T-helper 2 cell treated with Interferon-gamma antibody and Interleukin-4, amounts not matched to agents 5 μg/mL and 100 μg/mL, for 36 hours (primary cell): ENCODE measurements at regions not wholly inside any gene's neighbourhood (a gene's known extent, or its start where the extent isn't known, plus 50 kb on each side); places are given as distances from the start of the nearest gene placed in this dataset.

Experiments used
- DNase-seq: peaks from one replicate; pipeline ENCODE4 v3.0.0; 2021; ENCODE audit warnings: low spot score
- H3K27ac Mint-ChIP-seq: one replicate; pipeline ENCODE4 v1.8.0; 2021; ENCODE audit warnings: mild to moderate bottlenecking, mixed read lengths
- H3K27me3 Mint-ChIP-seq: one replicate; pipeline ENCODE4 v1.8.0; 2021; ENCODE audit warnings: low read depth, mixed read lengths
- H3K36me3 Mint-ChIP-seq: one replicate; pipeline ENCODE4 v1.8.0; 2021; ENCODE audit warnings: low read depth, mixed read lengths
- H3K4me1 Mint-ChIP-seq: one replicate; pipeline ENCODE4 v1.8.0; 2021; ENCODE audit warnings: low read depth, mixed read lengths
- H3K4me3 Mint-ChIP-seq: one replicate; pipeline ENCODE4 v1.8.0; 2022; ENCODE audit warnings: mild to moderate bottlenecking, moderate library complexity, mixed read lengths
- H3K9me3 Mint-ChIP-seq: one replicate; pipeline ENCODE4 v1.8.0; 2021; ENCODE audit warnings: mixed read lengths

GRCh38 chr13:40328091-40328490 lies 338.4 kb downstream of the FOXO1 start:
- Mint-ChIP-seq H3K4me3 (no peak overlapping the region), H3K27ac (no peak overlapping the region), H3K4me1 (peaks cover 9% of the 10 kb centered on the region), H3K9me3 (peaks cover 11% of the 10 kb centered on the region), H3K36me3 (peaks cover 4% of the 10 kb centered on the region), H3K27me3 (no peaks in the 10 kb centered on the region)
- no peak for DNase-seq

- Mint-ChIP-seq H3K36me3 (no peaks in the 10 kb centered on the region), H3K9me3 (no peaks in the 10 kb centered on the region), H3K4me3 (no peak overlapping the region), H3K27ac (no peak overlapping the region), H3K27me3 (no peaks in the 10 kb centered on the region), H3K4me1 (peaks cover 9% of the 10 kb centered on the region)
- no peak for DNase-seq
These were observed 336.5 kb downstream of the FOXO1 start for GRCh38 chr13:40329781-40330485.

DNA sequence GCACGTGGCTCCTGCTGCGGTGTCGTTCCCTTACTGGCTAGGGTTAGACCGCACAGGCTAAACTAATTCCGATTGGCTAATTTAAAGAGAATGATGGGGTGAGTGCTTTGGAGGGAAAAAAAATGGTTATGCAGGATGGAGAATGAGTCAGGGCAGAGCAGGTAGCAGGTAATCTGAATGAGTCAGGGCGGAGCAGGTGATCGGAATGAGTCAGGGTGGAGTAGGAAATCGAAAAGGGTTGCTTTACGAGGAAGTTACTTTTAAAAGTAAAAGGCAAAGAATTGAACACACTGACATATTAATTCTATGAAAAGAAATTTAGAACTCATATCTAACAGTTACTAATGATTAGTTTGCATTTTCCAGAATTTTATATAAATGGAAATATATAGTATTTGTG lies 335.5 kb downstream of the FOXO1 start:
- no peak overlapping the region for H3K27ac Mint-ChIP-seq
- DNase-seq, result no peak
- H3K4me3 Mint-ChIP-seq, result no peak overlapping the region
- no peaks in the 10 kb centered on the region for H3K9me3 Mint-ChIP-seq
- no peaks in the 10 kb centered on the region for H3K27me3 Mint-ChIP-seq
- H3K4me1 Mint-ChIP-seq, result peaks cover 4% of the 10 kb centered on the region
- H3K36me3 Mint-ChIP-seq, result no peaks in the 10 kb centered on the region

DNA sequence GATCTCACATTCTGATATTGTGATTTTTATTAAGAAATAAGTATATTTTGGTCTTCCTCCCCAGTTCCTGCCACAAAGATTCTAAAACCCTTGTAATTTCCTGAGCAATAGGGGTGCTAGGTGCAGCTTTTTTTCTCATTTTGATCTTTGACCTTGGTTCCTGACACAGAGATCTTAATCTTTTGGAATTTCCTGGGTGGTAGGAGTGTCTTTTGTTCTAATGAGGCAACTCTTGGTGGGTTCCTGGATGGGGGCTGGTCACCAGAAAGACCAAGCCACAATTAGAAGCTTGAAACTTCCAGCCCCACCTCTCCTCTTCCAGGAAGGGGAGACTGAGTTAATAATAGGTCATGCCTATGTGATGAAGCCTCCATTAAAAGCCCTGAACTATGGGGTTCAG lies 334.6 kb downstream of the FOXO1 start:
- DNase-seq, result no peak
- no peaks in the 10 kb centered on the region for H3K36me3 Mint-ChIP-seq
- H3K9me3 Mint-ChIP-seq, result no peaks in the 10 kb centered on the region
- H3K4me3 Mint-ChIP-seq, result no peak overlapping the region
- no peak overlapping the region for H3K27ac Mint-ChIP-seq
- no peaks in the 10 kb centered on the region for H3K27me3 Mint-ChIP-seq
- peaks cover 4% of the 10 kb centered on the region for H3K4me1 Mint-ChIP-seq

- no peaks in the 10 kb centered on the region for H3K36me3 Mint-ChIP-seq
- no peak overlapping the region for H3K4me3 Mint-ChIP-seq
- peaks cover 4% of the 10 kb centered on the region for H3K4me1 Mint-ChIP-seq
- no peak overlapping the region for H3K27ac Mint-ChIP-seq
- no peaks in the 10 kb centered on the region for H3K9me3 Mint-ChIP-seq
- DNase-seq, result no peak
- no peaks in the 10 kb centered on the region for H3K27me3 Mint-ChIP-seq
These were observed 333.2 kb downstream of the FOXO1 start for GRCh38 chr13:40333226-40333625.

DNA sequence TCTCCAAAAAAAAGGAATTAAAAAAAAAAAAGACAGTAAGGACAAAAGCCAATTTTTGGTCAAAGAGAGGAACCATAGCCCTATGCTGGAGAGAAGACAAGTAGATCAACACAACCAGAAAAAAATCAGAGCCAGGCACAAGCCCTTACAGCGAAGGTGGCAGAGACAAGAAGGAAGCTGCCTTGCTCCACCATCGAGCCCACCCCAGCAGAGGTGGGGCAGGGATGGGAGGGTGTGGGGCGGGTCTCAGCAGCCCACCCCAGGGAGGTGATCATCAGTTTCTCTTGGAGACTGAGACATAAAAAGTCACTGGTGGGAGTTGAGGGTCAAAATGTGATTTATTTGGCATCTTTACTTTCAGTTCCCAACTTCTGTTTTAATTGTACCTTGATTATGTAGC lies 332.4 kb downstream of the FOXO1 start:
- DNase-seq, result no peak
- H3K4me1 Mint-ChIP-seq, result peaks cover 4% of the 10 kb centered on the region
- H3K4me3 Mint-ChIP-seq, result no peak overlapping the region
- H3K9me3 Mint-ChIP-seq, result no peaks in the 10 kb centered on the region
- H3K27ac Mint-ChIP-seq, result no peak overlapping the region
- no peaks in the 10 kb centered on the region for H3K36me3 Mint-ChIP-seq
- no peaks in the 10 kb centered on the region for H3K27me3 Mint-ChIP-seq

GRCh38 chr13:40334616-40335015 lies 331.8 kb downstream of the FOXO1 start:
- H3K27ac Mint-ChIP-seq, result no peak overlapping the region
- no peaks in the 10 kb centered on the region for H3K36me3 Mint-ChIP-seq
- no peaks in the 10 kb centered on the region for H3K27me3 Mint-ChIP-seq
- no peak overlapping the region for H3K4me3 Mint-ChIP-seq
- peaks cover 4% of the 10 kb centered on the region for H3K4me1 Mint-ChIP-seq
- no peaks in the 10 kb centered on the region for H3K9me3 Mint-ChIP-seq
- no peak for DNase-seq

DNA sequence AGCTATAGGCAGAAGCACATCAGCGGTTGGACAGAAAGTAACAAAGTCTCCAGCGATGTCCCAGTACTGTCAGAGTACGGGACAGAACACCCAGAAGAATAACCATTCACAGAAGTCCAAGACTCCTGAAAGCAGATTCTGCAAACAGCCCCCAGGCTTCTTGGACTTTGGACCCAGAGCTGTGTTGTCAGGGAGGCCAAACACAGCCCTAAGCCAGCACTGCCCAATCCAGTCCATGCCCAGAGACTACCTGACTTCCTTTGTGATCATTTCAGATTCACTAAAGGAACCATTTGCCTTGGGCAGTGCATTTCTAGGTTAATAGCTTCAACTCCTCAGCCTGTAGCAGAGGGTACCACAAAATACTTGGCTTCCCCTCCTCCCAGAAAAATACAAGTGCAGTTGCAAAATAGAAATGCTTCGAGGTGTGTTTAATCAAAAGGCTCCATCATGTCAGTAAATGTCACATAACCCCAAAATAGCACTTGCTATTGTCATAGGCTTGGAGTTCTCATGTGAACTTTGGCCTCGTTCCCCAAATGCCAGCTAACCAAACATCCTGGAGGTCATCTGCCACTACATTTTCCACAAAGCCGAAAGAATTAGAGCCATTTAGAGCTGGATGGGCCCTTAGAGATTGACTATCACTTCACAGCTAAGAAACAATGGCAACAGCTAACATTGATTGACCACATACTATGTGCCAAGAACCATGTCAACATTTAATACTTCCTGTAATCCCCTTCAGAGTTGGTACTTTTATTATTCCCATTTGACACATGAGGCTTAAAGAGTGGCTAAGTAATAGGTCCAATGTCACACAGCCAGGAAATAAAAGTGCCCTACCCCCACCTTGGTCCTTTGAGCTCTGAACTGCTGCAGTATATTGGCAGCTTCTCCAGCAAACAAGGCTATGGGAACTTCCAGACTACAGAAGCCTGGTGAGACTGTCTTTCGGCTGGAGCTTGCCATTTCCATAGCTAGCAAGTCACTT lies 329.9 kb downstream of the FOXO1 start:
- H3K4me1 Mint-ChIP-seq, result peaks cover 4% of the 10 kb centered on the region
- no peaks in the 10 kb centered on the region for H3K27me3 Mint-ChIP-seq
- H3K36me3 Mint-ChIP-seq, result no peaks in the 10 kb centered on the region
- no peak overlapping the region for H3K27ac Mint-ChIP-seq
- no peaks in the 10 kb centered on the region for H3K9me3 Mint-ChIP-seq
- H3K4me3 Mint-ChIP-seq, result no peak overlapping the region
- no peak for DNase-seq

GRCh38 chr13:40337651-40338050 lies 328.8 kb downstream of the FOXO1 start:
- H3K9me3 Mint-ChIP-seq, result no peaks in the 10 kb centered on the region
- peaks cover 3% of the 10 kb centered on the region for H3K27me3 Mint-ChIP-seq
- H3K36me3 Mint-ChIP-seq, result no peaks in the 10 kb centered on the region
- no peaks in the 10 kb centered on the region for H3K4me1 Mint-ChIP-seq
- DNase-seq, result no peak
- H3K27ac Mint-ChIP-seq, result no peak overlapping the region
- H3K4me3 Mint-ChIP-seq, result no peak overlapping the region

- Mint-ChIP-seq H3K4me3 (no peak overlapping the region), H3K4me1 (no peaks in the 10 kb centered on the region), H3K27ac (no peak overlapping the region), H3K27me3 (peaks cover 4% of the 10 kb centered on the region), H3K36me3 (no peaks in the 10 kb centered on the region), H3K9me3 (no peaks in the 10 kb centered on the region)
- no peak for DNase-seq
These were observed 328.2 kb downstream of the FOXO1 start for GRCh38 chr13:40338217-40338616.

DNA sequence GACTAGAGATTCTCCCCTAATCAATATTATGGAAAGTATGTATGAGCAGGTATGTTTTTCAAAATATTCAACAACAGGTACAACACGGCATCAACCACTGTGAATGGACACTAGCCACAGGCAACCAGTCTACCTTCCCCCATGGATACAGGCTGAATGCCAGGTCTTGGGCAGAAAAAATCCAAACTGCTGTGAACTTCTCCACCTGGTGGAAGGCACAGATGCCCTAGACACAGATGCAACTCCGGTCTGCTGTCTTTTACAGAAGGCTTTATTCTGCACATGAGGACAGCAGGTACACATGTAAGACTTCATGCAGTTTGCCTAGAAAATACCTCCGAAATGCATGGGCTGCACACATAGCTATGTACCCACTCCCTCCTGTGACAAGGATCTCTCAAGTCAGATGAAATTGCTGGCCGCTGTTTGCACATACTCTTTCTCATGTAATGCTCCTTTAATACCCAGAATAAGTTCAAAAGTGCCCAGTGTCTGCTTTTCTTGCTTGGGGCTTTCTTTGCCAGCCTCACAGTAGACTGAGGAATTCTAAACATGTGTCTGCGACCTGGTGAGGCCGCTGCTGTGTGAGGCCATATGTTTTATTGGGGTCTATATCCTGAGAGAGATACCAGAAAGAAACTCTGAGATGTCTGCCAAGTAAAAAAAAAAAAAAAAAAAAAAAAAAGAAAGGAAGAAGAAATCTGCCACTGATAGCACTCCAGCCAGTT lies 325.9 kb downstream of the FOXO1 start:
- H3K9me3 Mint-ChIP-seq, result no peaks in the 10 kb centered on the region

DNA sequence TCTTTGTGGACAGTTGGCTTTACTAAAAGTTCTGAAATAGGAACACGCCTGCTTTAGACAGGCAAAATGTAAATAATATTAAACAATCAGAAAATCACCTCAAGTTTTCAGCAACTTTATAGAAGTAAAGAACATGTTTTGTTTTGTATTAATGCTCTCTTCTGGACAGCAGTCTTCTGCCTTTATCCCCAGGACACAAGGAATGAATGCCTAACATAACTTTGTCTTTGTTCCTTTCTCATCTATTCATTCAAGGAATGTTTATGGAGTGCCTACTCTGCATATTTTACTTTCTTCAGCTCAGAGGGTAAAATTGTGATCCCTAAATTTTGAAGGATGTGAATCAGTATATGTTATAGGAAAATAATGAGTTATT lies 325.4 kb downstream of the FOXO1 start:
- H3K4me3 Mint-ChIP-seq, result no peak overlapping the region
- DNase-seq, result no peak
- H3K27me3 Mint-ChIP-seq, result peaks cover 4% of the 10 kb centered on the region
- H3K4me1 Mint-ChIP-seq, result no peaks in the 10 kb centered on the region
- no peak overlapping the region for H3K27ac Mint-ChIP-seq
- H3K9me3 Mint-ChIP-seq, result no peaks in the 10 kb centered on the region
- no peaks in the 10 kb centered on the region for H3K36me3 Mint-ChIP-seq

More for the DNA sequence above, 325.9 kb downstream of the FOXO1 start:
- no peaks in the 10 kb centered on the region for H3K36me3 Mint-ChIP-seq
- no peak overlapping the region for H3K4me3 Mint-ChIP-seq
- no peaks in the 10 kb centered on the region for H3K4me1 Mint-ChIP-seq
- no peak overlapping the region for H3K27ac Mint-ChIP-seq
- peaks cover 4% of the 10 kb centered on the region for H3K27me3 Mint-ChIP-seq
- no peak for DNase-seq

- Mint-ChIP-seq H3K4me1 (no peaks in the 10 kb centered on the region), H3K36me3 (no peaks in the 10 kb centered on the region), H3K27me3 (peaks cover 4% of the 10 kb centered on the region), H3K9me3 (no peaks in the 10 kb centered on the region), H3K4me3 (no peak overlapping the region), H3K27ac (no peak overlapping the region)
- DNase-seq, result no peak
These were observed 324.9 kb downstream of the FOXO1 start for GRCh38 chr13:40341501-40341900.

GRCh38 chr13:40342461-40342860 lies 324.0 kb downstream of the FOXO1 start:
- Mint-ChIP-seq H3K36me3 (no peaks in the 10 kb centered on the region), H3K9me3 (no peaks in the 10 kb centered on the region), H3K4me1 (no peaks in the 10 kb centered on the region), H3K27ac (no peak overlapping the region), H3K27me3 (peaks cover 4% of the 10 kb centered on the region), H3K4me3 (no peak overlapping the region)
- no peak for DNase-seq
